Large intestine (tissue), 3 donors: ENCODE measurements at regions not wholly inside any gene's neighbourhood (a gene's known extent, or its start where the extent isn't known, plus 50 kb on each side); places are given as distances from the start of the nearest gene placed in this dataset.

Experiments used
- DNase-seq, 2 donors: peaks; one replicate each; pipeline versions ENCODE4 v3.0.0 to v3.0.0-alpha.2; 2013
- H3K27ac ChIP-seq: one replicate; pipeline ENCODE4 v1.5.1; 2013; ENCODE audit warnings: low read length
- H3K27me3 ChIP-seq: 2 replicates; pipeline ENCODE4 v1.6.1; 2013; ENCODE audit warnings: low read length; ENCODE audit not compliant: control insufficient read depth, insufficient read depth
- H3K36me3 ChIP-seq: 2 replicates; pipeline ENCODE4 v1.6.1; 2013; ENCODE audit warnings: low read length; ENCODE audit not compliant: control insufficient read depth, insufficient read depth
- H3K4me1 ChIP-seq: one replicate; pipeline ENCODE4 v1.6.1; 2013; ENCODE audit warnings: low read length; ENCODE audit not compliant: control insufficient read depth, insufficient read depth
- H3K4me3 ChIP-seq: one replicate; pipeline ENCODE4 v1.5.1; 2013; ENCODE audit warnings: low read length
- H3K9me3 ChIP-seq: one replicate; pipeline ENCODE4 v1.6.1; 2013; ENCODE audit warnings: mild to moderate bottlenecking, low read depth, low read length, moderate library complexity; ENCODE audit not compliant: control insufficient read depth
- WGBS: methylation state at CpG from one replicate; pipeline ENCODE4 v1.1.5; 2013; ENCODE audit warnings: low lambda C conversion rate; ENCODE audit not compliant: insufficient coverage; 5-methylcytosine and 5-hydroxymethylcytosine counted together

- H3K27me3 ChIP-seq = no peaks in the 10 kb centered on the region
- DNase-seq = no peak
- H3K4me3 ChIP-seq = no peak overlapping the region
- WGBS = no CpG with 5 or more reads among the region's 1 CpG
- no peaks in the 10 kb centered on the region for H3K36me3 ChIP-seq
- no peaks in the 10 kb centered on the region for H3K9me3 ChIP-seq
- H3K4me1 ChIP-seq = no peaks in the 10 kb centered on the region
- H3K27ac ChIP-seq = no peak overlapping the region
These were observed 2225.3 kb upstream of the C9orf72 start for GRCh38 chr9:29798599-29798998.

- DNase-seq = no peak
- Histone ChIP-seq H3K36me3 (no peaks in the 10 kb centered on the region), H3K9me3 (no peaks in the 10 kb centered on the region), H3K4me1 (no peaks in the 10 kb centered on the region), H3K4me3 (no peak overlapping the region), H3K27ac (no peak overlapping the region), H3K27me3 (no peaks in the 10 kb centered on the region)
- WGBS = no CpG with 5 or more reads among the region's 2 CpGs
These were observed 2225.9 kb upstream of the C9orf72 start for GRCh38 chr9:29799227-29799626.

- Histone ChIP-seq H3K27ac (no peak overlapping the region), H3K9me3 (no peaks in the 10 kb centered on the region), H3K4me1 (no peaks in the 10 kb centered on the region), H3K4me3 (no peak overlapping the region), H3K27me3 (no peaks in the 10 kb centered on the region), H3K36me3 (no peaks in the 10 kb centered on the region)
- 60% methylated on average over 1 of the region's 1 CpG for WGBS
- no peak for DNase-seq
These were observed 2227.5 kb upstream of the C9orf72 start for GRCh38 chr9:29800821-29801220.

GRCh38 chr9:29802454-29802853 lies 2229.2 kb upstream of the C9orf72 start:
- no peaks in the 10 kb centered on the region for H3K9me3 ChIP-seq
- no peak for DNase-seq
- no peaks in the 10 kb centered on the region for H3K4me1 ChIP-seq

GRCh38 chr9:29806937-29807618 lies 2233.8 kb upstream of the C9orf72 start:
- no peaks in the 10 kb centered on the region for H3K4me1 ChIP-seq
- no peaks in the 10 kb centered on the region for H3K9me3 ChIP-seq
- no peaks in the 10 kb centered on the region for H3K27me3 ChIP-seq
- no peak overlapping the region for H3K27ac ChIP-seq
- no peaks in the 10 kb centered on the region for H3K36me3 ChIP-seq
- DNase-seq = no peak
- WGBS = 50% methylated on average over 1 of the region's 3 CpGs
- no peak overlapping the region for H3K4me3 ChIP-seq

More at GRCh38 chr9:29802454-29802853, 2229.2 kb upstream of the C9orf72 start:
- H3K36me3 ChIP-seq = no peaks in the 10 kb centered on the region
- H3K4me3 ChIP-seq = no peak overlapping the region
- 100% methylated on average over 1 of the region's 3 CpGs for WGBS
- no peak overlapping the region for H3K27ac ChIP-seq
- H3K27me3 ChIP-seq = no peaks in the 10 kb centered on the region

- no peak overlapping the region for H3K4me3 ChIP-seq
- no peak for DNase-seq
- H3K36me3 ChIP-seq = no peaks in the 10 kb centered on the region
- WGBS = no CpG with 5 or more reads among the region's 6 CpGs
- H3K27ac ChIP-seq = no peak overlapping the region
- no peaks in the 10 kb centered on the region for H3K27me3 ChIP-seq
- H3K9me3 ChIP-seq = peaks cover 4% of the 10 kb centered on the region
- H3K4me1 ChIP-seq = no peaks in the 10 kb centered on the region
These were observed 2243.8 kb upstream of the C9orf72 start for GRCh38 chr9:29816954-29817703.

- no peak overlapping the region for H3K4me3 ChIP-seq
- 100% methylated on average over 1 of the region's 3 CpGs for WGBS
- H3K9me3 ChIP-seq = peaks cover 8% of the 10 kb centered on the region
- no peaks in the 10 kb centered on the region for H3K27me3 ChIP-seq
- no peaks in the 10 kb centered on the region for H3K36me3 ChIP-seq
- DNase-seq = no peak
- no peaks in the 10 kb centered on the region for H3K4me1 ChIP-seq
- no peak overlapping the region for H3K27ac ChIP-seq
These were observed 2249.2 kb upstream of the C9orf72 start for GRCh38 chr9:29822458-29822857.

- H3K4me1 ChIP-seq = no peaks in the 10 kb centered on the region
- H3K27ac ChIP-seq = no peak overlapping the region
- DNase-seq = no peak
- H3K36me3 ChIP-seq = no peaks in the 10 kb centered on the region
- no peaks in the 10 kb centered on the region for H3K27me3 ChIP-seq
- peaks cover 8% of the 10 kb centered on the region for H3K9me3 ChIP-seq
- 93% methylated on average over 2 of the region's 23 CpGs for WGBS
- no peak overlapping the region for H3K4me3 ChIP-seq
These were observed 2253.1 kb upstream of the C9orf72 start for GRCh38 chr9:29826421-29826820.

- 67% methylated on average over 2 of the region's 6 CpGs for WGBS
These were observed 2257.5 kb upstream of the C9orf72 start for GRCh38 chr9:29830821-29831220.

GRCh38 chr9:29838491-29839020 lies 2265.3 kb upstream of the C9orf72 start:
- Histone ChIP-seq H3K27me3 (no peaks in the 10 kb centered on the region), H3K4me3 (no peak overlapping the region), H3K27ac (no peak overlapping the region), H3K9me3 (no peaks in the 10 kb centered on the region), H3K4me1 (no peaks in the 10 kb centered on the region), H3K36me3 (no peaks in the 10 kb centered on the region)
- DNase-seq = no peak
- WGBS = no CpG with 5 or more reads among the region's 1 CpG

More at GRCh38 chr9:29830821-29831220, 2257.5 kb upstream of the C9orf72 start:
- peak; percentile 19 to 28 for DNase-seq
- H3K4me1 ChIP-seq = no peaks in the 10 kb centered on the region
- no peaks in the 10 kb centered on the region for H3K36me3 ChIP-seq
- H3K27me3 ChIP-seq = no peaks in the 10 kb centered on the region
- no peak overlapping the region for H3K4me3 ChIP-seq
- H3K9me3 ChIP-seq = peaks cover 8% of the 10 kb centered on the region
- H3K27ac ChIP-seq = no peak overlapping the region
